ENCODE measurements at regions not wholly inside any gene's neighbourhood (a gene's known extent, or its start where the extent isn't known, plus 50 kb on each side); places are given as distances from the start of the nearest gene placed in this dataset.

- TF ChIP-seq, protein P1, sequence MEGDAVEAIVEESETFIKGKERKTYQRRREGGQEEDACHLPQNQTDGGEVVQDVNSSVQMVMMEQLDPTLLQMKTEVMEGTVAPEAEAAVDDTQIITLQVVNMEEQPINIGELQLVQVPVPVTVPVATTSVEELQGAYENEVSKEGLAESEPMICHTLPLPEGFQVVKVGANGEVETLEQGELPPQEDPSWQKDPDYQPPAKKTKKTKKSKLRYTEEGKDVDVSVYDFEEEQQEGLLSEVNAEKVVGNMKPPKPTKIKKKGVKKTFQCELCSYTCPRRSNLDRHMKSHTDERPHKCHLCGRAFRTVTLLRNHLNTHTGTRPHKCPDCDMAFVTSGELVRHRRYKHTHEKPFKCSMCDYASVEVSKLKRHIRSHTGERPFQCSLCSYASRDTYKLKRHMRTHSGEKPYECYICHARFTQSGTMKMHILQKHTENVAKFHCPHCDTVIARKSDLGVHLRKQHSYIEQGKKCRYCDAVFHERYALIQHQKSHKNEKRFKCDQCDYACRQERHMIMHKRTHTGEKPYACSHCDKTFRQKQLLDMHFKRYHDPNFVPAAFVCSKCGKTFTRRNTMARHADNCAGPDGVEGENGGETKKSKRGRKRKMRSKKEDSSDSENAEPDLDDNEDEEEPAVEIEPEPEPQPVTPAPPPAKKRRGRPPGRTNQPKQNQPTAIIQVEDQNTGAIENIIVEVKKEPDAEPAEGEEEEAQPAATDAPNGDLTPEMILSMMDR (IDR thresholded peaks at IDR 0.05; ENCODE audit: insufficient read depth, low read length, poor library complexity, severe bottlenecking), result no peak
- no peak for TF ChIP-seq EZH2phosphoT487 (conservative IDR thresholded peaks at IDR 0.05; ENCODE audit: low read length)
These were observed 112.5 kb upstream of the DMAC1 start for GRCh38 chr9:7912037-7912535.
